ENCODE measurements at regions not wholly inside any gene's neighbourhood (a gene's known extent, or its start where the extent isn't known, plus 50 kb on each side); places are given as distances from the start of the nearest gene placed in this dataset.
"Not testable (repeated sequence)": the region's sequence is repeated elsewhere in the genome, so short reads cannot be mapped to it uniquely, and the experiment has no call there.

DNA sequence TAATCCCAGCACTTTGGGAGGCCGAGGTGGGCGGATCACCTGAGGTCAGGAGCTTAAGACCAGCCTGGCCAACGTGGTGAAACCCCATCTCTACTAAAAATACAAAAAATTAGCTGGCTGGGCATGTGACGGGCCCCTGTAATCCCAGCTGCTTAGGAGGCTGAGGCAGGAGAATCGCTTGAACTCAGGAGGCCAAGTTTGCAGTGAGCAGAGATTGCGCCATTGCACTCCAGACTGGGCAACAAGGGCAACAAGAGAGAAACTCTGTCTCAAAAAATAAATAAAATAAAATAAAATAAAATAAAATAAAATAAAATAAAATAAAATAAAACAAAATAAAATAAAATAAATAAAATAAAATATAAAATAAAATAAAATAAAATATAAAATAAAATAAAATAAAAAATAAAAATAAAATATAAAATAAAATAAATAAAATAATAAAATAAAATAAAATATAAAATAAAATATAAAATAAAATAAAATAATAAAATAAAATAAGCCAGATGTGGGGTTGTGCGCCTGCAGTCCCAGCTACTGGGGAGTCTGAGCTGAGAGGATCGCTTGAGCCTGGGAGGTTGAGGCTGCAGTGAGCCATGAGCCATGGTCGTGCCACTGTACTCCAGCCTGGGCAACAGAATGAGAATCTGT, 49.8 kb upstream of the ITGB1 start:
- not testable (repeated sequence) for DNase-seq (ENCODE audit: low spot score)
